Vagina (tissue), 2 donors: ENCODE measurements at regions not wholly inside any gene's neighbourhood (a gene's known extent, or its start where the extent isn't known, plus 50 kb on each side); places are given as distances from the start of the nearest gene placed in this dataset.
"Not testable (repeated sequence)": the region's sequence is repeated elsewhere in the genome, so short reads cannot be mapped to it uniquely, and the experiment has no call there.

Experiments used
- POLR2A ChIP-seq, 2 donors: fragments of 450-650 bp; IDR thresholded peaks; one replicate each; pipeline ENCODE4 v1.6.1; 2017; ENCODE audit warnings: antibody characterized with exemption in 2 of 2, mild to moderate bottlenecking in 2 of 2, moderate library complexity in 2 of 2
- TF ChIP-seq, protein P1 (sequence below), 3 experiments: fragments of 450-650 bp in 2 of 3; fragments of 200-600 bp in 1 of 3; sonication (generic) in 1 of 3; IDR thresholded peaks; one replicate each; pipeline ENCODE4 v1.5.1; 2017 to 2019; ENCODE audit warnings: antibody characterized with exemption in 3 of 3, mild to moderate bottlenecking in 2 of 3, moderate library complexity in 2 of 3

DNA sequence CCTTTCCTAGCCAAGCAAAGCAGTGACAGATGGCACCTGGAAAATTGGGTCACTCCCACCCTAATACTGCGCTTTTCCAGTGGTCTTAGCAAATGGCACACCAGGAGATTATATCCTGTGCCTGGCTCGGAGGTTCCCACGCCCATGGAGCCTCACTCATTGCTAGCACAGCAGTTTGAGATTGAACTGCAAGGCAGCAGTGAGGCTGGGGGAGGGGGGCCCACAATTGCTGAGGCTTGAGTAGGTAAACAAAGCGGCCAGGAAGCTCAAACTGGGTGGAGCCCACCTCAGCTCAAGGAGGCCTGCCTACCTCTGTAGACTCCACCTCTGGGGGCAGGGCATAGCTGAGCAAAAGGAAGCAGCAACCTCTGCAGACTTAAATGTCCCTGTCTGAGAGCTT lies 635.0 kb downstream of the C12orf50 start:
- TF ChIP-seq, protein P1, sequence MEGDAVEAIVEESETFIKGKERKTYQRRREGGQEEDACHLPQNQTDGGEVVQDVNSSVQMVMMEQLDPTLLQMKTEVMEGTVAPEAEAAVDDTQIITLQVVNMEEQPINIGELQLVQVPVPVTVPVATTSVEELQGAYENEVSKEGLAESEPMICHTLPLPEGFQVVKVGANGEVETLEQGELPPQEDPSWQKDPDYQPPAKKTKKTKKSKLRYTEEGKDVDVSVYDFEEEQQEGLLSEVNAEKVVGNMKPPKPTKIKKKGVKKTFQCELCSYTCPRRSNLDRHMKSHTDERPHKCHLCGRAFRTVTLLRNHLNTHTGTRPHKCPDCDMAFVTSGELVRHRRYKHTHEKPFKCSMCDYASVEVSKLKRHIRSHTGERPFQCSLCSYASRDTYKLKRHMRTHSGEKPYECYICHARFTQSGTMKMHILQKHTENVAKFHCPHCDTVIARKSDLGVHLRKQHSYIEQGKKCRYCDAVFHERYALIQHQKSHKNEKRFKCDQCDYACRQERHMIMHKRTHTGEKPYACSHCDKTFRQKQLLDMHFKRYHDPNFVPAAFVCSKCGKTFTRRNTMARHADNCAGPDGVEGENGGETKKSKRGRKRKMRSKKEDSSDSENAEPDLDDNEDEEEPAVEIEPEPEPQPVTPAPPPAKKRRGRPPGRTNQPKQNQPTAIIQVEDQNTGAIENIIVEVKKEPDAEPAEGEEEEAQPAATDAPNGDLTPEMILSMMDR (IDR thresholded peaks at IDR 0.05), result not testable (repeated sequence)
- TF ChIP-seq POLR2A (IDR thresholded peaks at IDR 0.05), result not testable (repeated sequence)
